ENCODE measurements at regions not wholly inside any gene's neighbourhood (a gene's known extent, or its start where the extent isn't known, plus 50 kb on each side); places are given as distances from the start of the nearest gene placed in this dataset.

GRCh38 chr7:47221826-47222225, 360.1 kb downstream of the TNS3 start:
- no peak for DNase-seq

- DNase-seq: no peak
Measured at GRCh38 chr7:47218378-47219176, 363.3 kb downstream of the TNS3 start.

GRCh38 chr7:47217570-47218360, 364.1 kb downstream of the TNS3 start:
- DNase-seq: no peak

- no peak for DNase-seq
Measured at GRCh38 chr7:47217086-47217485, 364.8 kb downstream of the TNS3 start.

- DNase-seq: no peak
Measured at GRCh38 chr7:47216439-47216838, 365.5 kb downstream of the TNS3 start.

GRCh38 chr7:47215640-47216039, 366.3 kb downstream of the TNS3 start:
- DNase-seq: no peak

GRCh38 chr7:47215049-47215448, 366.9 kb downstream of the TNS3 start:
- DNase-seq: no peak

- no peak for DNase-seq
Measured at GRCh38 chr7:47213276-47213675, 368.6 kb downstream of the TNS3 start.

- DNase-seq: no peak
Measured at GRCh38 chr7:47211519-47211973, 370.4 kb downstream of the TNS3 start.

- DNase-seq: no peak
Measured at GRCh38 chr7:47210281-47210854, 371.5 kb downstream of the TNS3 start.

- no peak for DNase-seq
Measured at GRCh38 chr7:47207956-47208355, 374.0 kb downstream of the TNS3 start.

- no peak for DNase-seq
Measured at GRCh38 chr7:47204709-47205108, 377.2 kb downstream of the TNS3 start.

GRCh38 chr7:47202146-47202783, 379.6 kb downstream of the TNS3 start:
- no peak for DNase-seq

GRCh38 chr7:47198159-47198558, 383.8 kb downstream of the TNS3 start:
- no peak for DNase-seq

GRCh38 chr7:47197486-47197885, 384.4 kb downstream of the TNS3 start:
- no peak for DNase-seq

- no peak for DNase-seq
Measured at GRCh38 chr7:47196737-47197136, 385.2 kb downstream of the TNS3 start.

- no peak for DNase-seq
Measured at GRCh38 chr7:47196106-47196645, 385.7 kb downstream of the TNS3 start.

- DNase-seq: no peak
Measured at GRCh38 chr7:47195641-47196040, 386.3 kb downstream of the TNS3 start.

GRCh38 chr7:47194516-47195057, 387.3 kb downstream of the TNS3 start:
- DNase-seq: no peak

- no peak for DNase-seq
Measured at GRCh38 chr7:47192978-47193377, 388.9 kb downstream of the TNS3 start.

- no peak for DNase-seq
Measured at GRCh38 chr7:47191876-47192291, 390.0 kb downstream of the TNS3 start.

GRCh38 chr7:47191316-47191715, 390.6 kb downstream of the TNS3 start:
- no peak for DNase-seq

GRCh38 chr7:47190462-47190861, 391.4 kb downstream of the TNS3 start:
- DNase-seq: no peak

Data from KG1 (cell line).